ENCODE measurements at regions not wholly inside any gene's neighbourhood (a gene's known extent, or its start where the extent isn't known, plus 50 kb on each side); places are given as distances from the start of the nearest gene placed in this dataset.
"Not testable (repeated sequence)": the region's sequence is repeated elsewhere in the genome, so short reads cannot be mapped to it uniquely, and the experiment has no call there.

- Mint-ChIP-seq H3K27me3 (no peaks in the 10 kb centered on the region), H3K27ac (no peak overlapping the region), H3K4me1 (peaks cover 6% of the 10 kb centered on the region), H3K4me3 (no peak overlapping the region), H3K9me3 (ENCODE audit: insufficient read depth) (no peaks in the 10 kb centered on the region)
- no peak for DNase-seq
- Histone ChIP-seq H3K9ac (ENCODE audit: low read length) (no peak overlapping the region), H2AFZ (ENCODE audit: insufficient read depth, low read depth, low read length, poor library complexity, severe bottlenecking) (no peak overlapping the region), H3K27ac (ENCODE audit: low read length in 2 of 2) (no peak overlapping the region), H3K4me2 (replicated peaks; ENCODE audit: low read depth, low read length, poor library complexity, severe bottlenecking) (no peak overlapping the region), H3K79me2 (ENCODE audit: control insufficient read depth, insufficient read depth, low read length) (no peaks in the 10 kb centered on the region), H3K4me3 (ENCODE audit: control extremely low read depth in 1 of 5, extremely low read depth in 1 of 5, insufficient read depth in 1 of 5, low read depth in 2 of 5, low read length in 4 of 5) (no peak overlapping the region), H3K36me3 (replicated peaks in 1 of 2; ENCODE audit: control extremely low read depth in 1 of 2, control insufficient read depth in 1 of 2, extremely low read depth in 1 of 2, insufficient read depth in 2 of 2, low read length in 1 of 2) (no peaks in the 10 kb centered on the region), H3K9me3 (ENCODE audit: control extremely low read depth in 1 of 3, control insufficient read depth in 2 of 3, insufficient read depth in 1 of 3, low read length in 2 of 3) (peaks cover 0 to 2% (median 0%) of the 10 kb centered on the region in 3 donors), H3K4me1 (ENCODE audit: control insufficient read depth in 2 of 2, insufficient read depth in 2 of 2, low read length in 2 of 2) (peaks cover 5 to 7% of the 10 kb centered on the region in 2 donors), H3K27me3 (replicated peaks in 1 of 4; ENCODE audit: control extremely low read depth in 1 of 4, control insufficient read depth in 3 of 4, insufficient read depth in 4 of 4, low read length in 3 of 4) (no peaks in the 10 kb centered on the region), H4K20me1 (ENCODE audit: control insufficient read depth, insufficient read depth, low read length, poor library complexity, severe bottlenecking) (no peaks in the 10 kb centered on the region)
- 100% methylated on average over 1 of the region's 2 CpGs for WGBS (ENCODE audit: insufficient coverage)
- POLR2A ChIA-PET, result no interaction called here
- no peak for TF ChIP-seq EZH2 (IDR thresholded peaks at IDR 0.05; ENCODE audit: borderline replicate concordance, insufficient read depth, low read depth, low read length, poor library complexity, severe bottlenecking)
- TF ChIP-seq, protein P1, sequence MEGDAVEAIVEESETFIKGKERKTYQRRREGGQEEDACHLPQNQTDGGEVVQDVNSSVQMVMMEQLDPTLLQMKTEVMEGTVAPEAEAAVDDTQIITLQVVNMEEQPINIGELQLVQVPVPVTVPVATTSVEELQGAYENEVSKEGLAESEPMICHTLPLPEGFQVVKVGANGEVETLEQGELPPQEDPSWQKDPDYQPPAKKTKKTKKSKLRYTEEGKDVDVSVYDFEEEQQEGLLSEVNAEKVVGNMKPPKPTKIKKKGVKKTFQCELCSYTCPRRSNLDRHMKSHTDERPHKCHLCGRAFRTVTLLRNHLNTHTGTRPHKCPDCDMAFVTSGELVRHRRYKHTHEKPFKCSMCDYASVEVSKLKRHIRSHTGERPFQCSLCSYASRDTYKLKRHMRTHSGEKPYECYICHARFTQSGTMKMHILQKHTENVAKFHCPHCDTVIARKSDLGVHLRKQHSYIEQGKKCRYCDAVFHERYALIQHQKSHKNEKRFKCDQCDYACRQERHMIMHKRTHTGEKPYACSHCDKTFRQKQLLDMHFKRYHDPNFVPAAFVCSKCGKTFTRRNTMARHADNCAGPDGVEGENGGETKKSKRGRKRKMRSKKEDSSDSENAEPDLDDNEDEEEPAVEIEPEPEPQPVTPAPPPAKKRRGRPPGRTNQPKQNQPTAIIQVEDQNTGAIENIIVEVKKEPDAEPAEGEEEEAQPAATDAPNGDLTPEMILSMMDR (IDR thresholded peaks at IDR 0.05), result no peak
- no peak for ATAC-seq (ENCODE audit: low read depth)
- intact Hi-C loops (cut with micrococcal nuclease), result no loop called here
- CTCF ChIA-PET, result interaction anchor here (1.1 kb wide), 1 partner anchor 10 kb away, joined by 3 read pairs; no protein-coding TSS in a partner anchor
Observed at GRCh38 chr5:81826128-81826527, 75.2 kb upstream of the SSBP2 start.

DNA sequence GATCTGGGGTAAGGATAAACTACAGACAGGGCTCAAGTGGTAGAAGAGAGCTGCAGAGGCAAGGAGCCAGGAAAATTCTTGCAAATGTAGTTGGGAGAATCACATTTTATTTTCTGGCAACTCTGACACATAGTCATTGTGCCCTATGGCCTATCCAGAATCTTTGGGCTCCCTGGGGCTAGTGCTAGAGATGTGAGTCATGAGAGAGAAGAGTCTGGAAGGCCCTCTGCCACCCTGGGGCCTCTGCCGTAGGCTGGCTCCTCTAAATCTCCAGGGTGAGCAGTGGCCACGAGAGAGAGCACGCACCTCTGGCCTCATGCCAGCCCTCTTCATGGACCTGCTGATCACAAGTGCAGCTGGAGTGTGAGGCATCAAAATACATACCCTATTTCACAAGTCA, 74.3 kb upstream of the SSBP2 start:
- H2AFZ ChIP-seq (ENCODE audit: insufficient read depth, low read depth, low read length, poor library complexity, severe bottlenecking), result no peak overlapping the region
- no peak overlapping the region for H3K4me3 ChIP-seq (ENCODE audit: control extremely low read depth in 1 of 5, extremely low read depth in 1 of 5, insufficient read depth in 1 of 5, low read depth in 2 of 5, low read length in 4 of 5)
- no peaks in the 10 kb centered on the region for H3K27me3 ChIP-seq (replicated peaks in 1 of 4; ENCODE audit: control extremely low read depth in 1 of 4, control insufficient read depth in 3 of 4, insufficient read depth in 4 of 4, low read length in 3 of 4)
- TF ChIP-seq, protein P1 (IDR thresholded peaks at IDR 0.05), result no peak
- TF ChIP-seq EZH2 (IDR thresholded peaks at IDR 0.05; ENCODE audit: borderline replicate concordance, insufficient read depth, low read depth, low read length, poor library complexity, severe bottlenecking), result no peak
- ATAC-seq (ENCODE audit: low read depth), result no peak
- intact Hi-C loops (cut with micrococcal nuclease), result no loop called here
- peaks cover 0 to under 1% of the 10 kb centered on the region in 2 donors for H3K4me1 ChIP-seq (ENCODE audit: control insufficient read depth in 2 of 2, insufficient read depth in 2 of 2, low read length in 2 of 2)
- H3K4me3 Mint-ChIP-seq, result no peak overlapping the region
- H3K9me3 ChIP-seq (ENCODE audit: control extremely low read depth in 1 of 3, control insufficient read depth in 2 of 3, insufficient read depth in 1 of 3, low read length in 2 of 3), result peaks cover 0 to 2% (median 0%) of the 10 kb centered on the region in 3 donors
- peaks cover under 1% of the 10 kb centered on the region for H3K4me1 Mint-ChIP-seq
- no peaks in the 10 kb centered on the region for H4K20me1 ChIP-seq (ENCODE audit: control insufficient read depth, insufficient read depth, low read length, poor library complexity, severe bottlenecking)
- CTCF ChIA-PET, result interaction anchor here (1.1 kb wide), 1 partner anchor 11 kb away, joined by 3 read pairs; no protein-coding TSS in a partner anchor
- H3K79me2 ChIP-seq (ENCODE audit: control insufficient read depth, insufficient read depth, low read length), result no peaks in the 10 kb centered on the region
- POLR2A ChIA-PET, result no interaction called here
- no peaks in the 10 kb centered on the region for H3K27me3 Mint-ChIP-seq
- no peak overlapping the region for H3K9ac ChIP-seq (ENCODE audit: low read length)
- H3K27ac ChIP-seq (ENCODE audit: low read length in 2 of 2), result no peak overlapping the region
- H3K4me2 ChIP-seq (replicated peaks; ENCODE audit: low read depth, low read length, poor library complexity, severe bottlenecking), result no peak overlapping the region
- H3K9me3 Mint-ChIP-seq (ENCODE audit: insufficient read depth), result no peaks in the 10 kb centered on the region
- no peak for DNase-seq
- 14% methylated on average over 3 of the region's 3 CpGs for WGBS (ENCODE audit: insufficient coverage)
- no peaks in the 10 kb centered on the region for H3K36me3 ChIP-seq (replicated peaks in 1 of 2; ENCODE audit: control extremely low read depth in 1 of 2, control insufficient read depth in 1 of 2, extremely low read depth in 1 of 2, insufficient read depth in 2 of 2, low read length in 1 of 2)
- H3K27ac Mint-ChIP-seq, result no peak overlapping the region

- DNase-seq; POLR2A ChIA-PET; H2AFZ ChIP-seq (ENCODE audit: insufficient read depth, low read depth, low read length, poor library complexity, severe bottlenecking); H3K4me2 ChIP-seq (replicated peaks; ENCODE audit: low read depth, low read length, poor library complexity, severe bottlenecking); H3K36me3 ChIP-seq (replicated peaks in 1 of 2; ENCODE audit: control extremely low read depth in 1 of 2, control insufficient read depth in 1 of 2, extremely low read depth in 1 of 2, insufficient read depth in 2 of 2, low read length in 1 of 2); H3K79me2 ChIP-seq (ENCODE audit: control insufficient read depth, insufficient read depth, low read length); H3K27ac ChIP-seq (ENCODE audit: low read length in 2 of 2); H3K4me3 ChIP-seq (ENCODE audit: control extremely low read depth in 1 of 5, extremely low read depth in 1 of 5, insufficient read depth in 1 of 5, low read depth in 2 of 5, low read length in 4 of 5); H3K27me3 Mint-ChIP-seq; H3K27me3 ChIP-seq (replicated peaks in 1 of 4; ENCODE audit: control extremely low read depth in 1 of 4, control insufficient read depth in 3 of 4, insufficient read depth in 4 of 4, low read length in 3 of 4); H3K4me1 ChIP-seq (ENCODE audit: control insufficient read depth in 2 of 2, insufficient read depth in 2 of 2, low read length in 2 of 2); intact Hi-C loops (cut with micrococcal nuclease); H4K20me1 ChIP-seq (ENCODE audit: control insufficient read depth, insufficient read depth, low read length, poor library complexity, severe bottlenecking); H3K4me1 Mint-ChIP-seq; H3K9ac ChIP-seq (ENCODE audit: low read length); H3K4me3 Mint-ChIP-seq; ATAC-seq (ENCODE audit: low read depth); H3K9me3 Mint-ChIP-seq (ENCODE audit: insufficient read depth); H3K9me3 ChIP-seq (ENCODE audit: control extremely low read depth in 1 of 3, control insufficient read depth in 2 of 3, insufficient read depth in 1 of 3, low read length in 2 of 3); H3K27ac Mint-ChIP-seq; CTCF ChIA-PET: not testable (repeated sequence)
- WGBS (ENCODE audit: insufficient coverage), result 96% methylated on average over 20 of the region's 24 CpGs
Observed at GRCh38 chr5:81823736-81824135, 72.8 kb upstream of the SSBP2 start.

Measured in B cell (primary cell).